ENCODE measurements at regions not wholly inside any gene's neighbourhood (a gene's known extent, or its start where the extent isn't known, plus 50 kb on each side); places are given as distances from the start of the nearest gene placed in this dataset.

GRCh38 chr16:50901062-50901461 lies 159.2 kb downstream of the CYLD start:
- Histone ChIP-seq H3K27ac (ENCODE audit: low read depth, low read length) (no peak overlapping the region), H3K79me2 (ENCODE audit: insufficient read depth, low read length) (no peaks in the 10 kb centered on the region), H3K27me3 (ENCODE audit: insufficient read depth, low read length) (no peaks in the 10 kb centered on the region), H3K4me1 (ENCODE audit: insufficient read depth, low read length) (no peaks in the 10 kb centered on the region), H3K36me3 (ENCODE audit: insufficient read depth, low read length) (no peaks in the 10 kb centered on the region), H3K4me3 (ENCODE audit: insufficient read depth, low read depth, low read length) (no peak overlapping the region), H3K9me3 (ENCODE audit: insufficient read depth, low read depth, low read length) (no peaks in the 10 kb centered on the region), H4K20me1 (ENCODE audit: insufficient read depth, low read length) (no peaks in the 10 kb centered on the region), H2AFZ (ENCODE audit: low read depth, low read length) (no peak overlapping the region), H3K4me2 (ENCODE audit: low read length) (no peak overlapping the region), H3K9ac (ENCODE audit: low read length) (no peak overlapping the region)
- Mint-ChIP-seq H3K4me1 (ENCODE audit: low read depth, unreplicated experiment) (no peaks in the 10 kb centered on the region), H3K9me3 (ENCODE audit: unreplicated experiment) (peaks cover 6% of the 10 kb centered on the region), H3K4me3 (ENCODE audit: unreplicated experiment) (no peak overlapping the region), H3K36me3 (ENCODE audit: low read depth, unreplicated experiment) (no peaks in the 10 kb centered on the region), H3K27ac (ENCODE audit: unreplicated experiment) (no peak overlapping the region), H3K27me3 (ENCODE audit: low read depth, unreplicated experiment) (peaks cover 16% of the 10 kb centered on the region)
- DNase-seq (ENCODE audit: low read depth) (no peak), FAIRE-seq (no peak)
- TF ChIP-seq CTCF (IDR thresholded peaks at IDR 0.05; ENCODE audit: insufficient read depth, low read depth, low read length), result no peak

GRCh38 chr16:50900391-50900942 lies 158.6 kb downstream of the CYLD start:
- FAIRE-seq (no peak), DNase-seq (ENCODE audit: low read depth) (no peak)
- Mint-ChIP-seq H3K36me3 (ENCODE audit: low read depth, unreplicated experiment) (no peaks in the 10 kb centered on the region), H3K4me1 (ENCODE audit: low read depth, unreplicated experiment) (no peaks in the 10 kb centered on the region), H3K9me3 (ENCODE audit: unreplicated experiment) (peaks cover 7% of the 10 kb centered on the region), H3K4me3 (ENCODE audit: unreplicated experiment) (no peak overlapping the region), H3K27me3 (ENCODE audit: low read depth, unreplicated experiment) (peaks cover 19% of the 10 kb centered on the region), H3K27ac (ENCODE audit: unreplicated experiment) (no peak overlapping the region)
- Histone ChIP-seq H4K20me1 (ENCODE audit: insufficient read depth, low read length) (no peaks in the 10 kb centered on the region), H3K36me3 (ENCODE audit: insufficient read depth, low read length) (no peaks in the 10 kb centered on the region), H3K4me3 (ENCODE audit: insufficient read depth, low read depth, low read length) (no peak overlapping the region), H3K27me3 (ENCODE audit: insufficient read depth, low read length) (no peaks in the 10 kb centered on the region), H3K4me1 (ENCODE audit: insufficient read depth, low read length) (no peaks in the 10 kb centered on the region), H2AFZ (ENCODE audit: low read depth, low read length) (no peak overlapping the region), H3K27ac (ENCODE audit: low read depth, low read length) (no peak overlapping the region), H3K79me2 (ENCODE audit: insufficient read depth, low read length) (no peaks in the 10 kb centered on the region), H3K4me2 (ENCODE audit: low read length) (no peak overlapping the region), H3K9ac (ENCODE audit: low read length) (no peak overlapping the region), H3K9me3 (ENCODE audit: insufficient read depth, low read depth, low read length) (no peaks in the 10 kb centered on the region)
- TF ChIP-seq CTCF (IDR thresholded peaks at IDR 0.05; ENCODE audit: insufficient read depth, low read depth, low read length) (no peak), EZH2 (IDR thresholded peaks at IDR 0.05; ENCODE audit: insufficient read depth, low read length) (no peak)

- no peak for FAIRE-seq
- H3K4me1 ChIP-seq (ENCODE audit: insufficient read depth, low read length), result no peaks in the 10 kb centered on the region
- Mint-ChIP-seq H3K4me1 (ENCODE audit: low read depth, unreplicated experiment) (no peaks in the 10 kb centered on the region), H3K27me3 (ENCODE audit: low read depth, unreplicated experiment) (peaks cover 16% of the 10 kb centered on the region), H3K9me3 (ENCODE audit: unreplicated experiment) (peaks cover 7% of the 10 kb centered on the region), H3K27ac (ENCODE audit: unreplicated experiment) (no peak overlapping the region), H3K4me3 (ENCODE audit: unreplicated experiment) (no peak overlapping the region), H3K36me3 (ENCODE audit: low read depth, unreplicated experiment) (no peaks in the 10 kb centered on the region)
- no peaks in the 10 kb centered on the region for H4K20me1 ChIP-seq (ENCODE audit: insufficient read depth, low read length)
- no peaks in the 10 kb centered on the region for H3K36me3 ChIP-seq (ENCODE audit: insufficient read depth, low read length)
- H3K27ac ChIP-seq (ENCODE audit: low read depth, low read length), result no peak overlapping the region
- H3K79me2 ChIP-seq (ENCODE audit: insufficient read depth, low read length), result no peaks in the 10 kb centered on the region
- H2AFZ ChIP-seq (ENCODE audit: low read depth, low read length), result no peak overlapping the region
- H3K9ac ChIP-seq (ENCODE audit: low read length), result no peak overlapping the region
- no peak for DNase-seq (ENCODE audit: low read depth)
- no peaks in the 10 kb centered on the region for H3K9me3 ChIP-seq (ENCODE audit: insufficient read depth, low read depth, low read length)
- TF ChIP-seq EZH2 (IDR thresholded peaks at IDR 0.05; ENCODE audit: insufficient read depth, low read length) (no peak), CTCF (IDR thresholded peaks at IDR 0.05; ENCODE audit: insufficient read depth, low read depth, low read length) (no peak)
- no peaks in the 10 kb centered on the region for H3K27me3 ChIP-seq (ENCODE audit: insufficient read depth, low read length)
- no peak overlapping the region for H3K4me3 ChIP-seq (ENCODE audit: insufficient read depth, low read depth, low read length)
- no peak overlapping the region for H3K4me2 ChIP-seq (ENCODE audit: low read length)
Observed at GRCh38 chr16:50899951-50900350, 158.1 kb downstream of the CYLD start.
